Transverse colon (tissue), 3 donors: ENCODE measurements at regions not wholly inside any gene's neighbourhood (a gene's known extent, or its start where the extent isn't known, plus 50 kb on each side); places are given as distances from the start of the nearest gene placed in this dataset.

Experiments used
- CTCF ChIP-seq, 5 experiments: fragments of 200-600 bp in 3 of 5; fragments of 450-650 bp in 2 of 5; sonication (generic) in 3 of 5; IDR thresholded peaks; 1 replicate in 2 of 5; 2 replicates in 3 of 5; pipeline ENCODE4 v1.5.1; 2016 to 2017; ENCODE audit warnings: antibody characterized with exemption in 5 of 5, inconsistent platforms in 3 of 5, mild to moderate bottlenecking in 2 of 5, moderate library complexity in 1 of 5
- EP300 ChIP-seq: sonication (generic); formaldehyde crosslinking; IDR thresholded peaks from one replicate; pipeline ENCODE4 v1.6.1; 2017; ENCODE audit warnings: antibody characterized with exemption, low read depth
- POLR2A ChIP-seq: fragments of 450-650 bp; IDR thresholded peaks from one replicate; pipeline ENCODE4 v1.6.1; 2016; ENCODE audit warnings: antibody characterized with exemption, mild to moderate bottlenecking, moderate library complexity

GRCh38 chr2:75251896-75252295 lies 52.6 kb upstream of the TACR1 start:
- TF ChIP-seq POLR2A (no peak), CTCF (IDR thresholded peaks at IDR 0.05) (no peak), EP300 (no peak)
